GM19240 (cell line): ENCODE measurements at regions not wholly inside any gene's neighbourhood (a gene's known extent, or its start where the extent isn't known, plus 50 kb on each side); places are given as distances from the start of the nearest gene placed in this dataset.

Source experiments
- DNase-seq: peaks from one replicate; pipeline ENCODE4 v3.0.0; 2011; ENCODE audit warnings: low spot score; ENCODE audit not compliant: insufficient read length

GRCh38 chr17:14664511-14664910 lies 363.6 kb downstream of the HS3ST3B1 start:
- no peak for DNase-seq

DNA sequence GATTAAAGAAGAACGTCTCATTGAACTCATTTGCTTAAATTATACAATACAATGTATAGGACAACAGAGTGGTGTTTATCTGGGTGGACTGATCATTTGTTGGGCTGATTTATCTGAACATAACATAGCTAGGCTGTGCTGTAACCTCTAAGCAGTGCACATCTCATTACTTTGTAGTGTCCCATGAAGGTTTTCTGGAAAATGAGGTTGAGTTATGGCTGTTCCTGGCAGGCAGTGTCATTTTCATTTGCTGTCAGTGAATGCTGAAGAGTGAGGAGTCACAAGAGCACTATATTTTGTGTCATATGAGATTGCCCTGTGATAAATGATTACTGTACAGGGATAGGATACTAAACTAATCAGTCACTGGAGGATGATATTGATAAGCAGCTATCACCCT lies 340.2 kb downstream of the HS3ST3B1 start:
- DNase-seq = no peak

GRCh38 chr17:14637260-14637659 lies 336.4 kb downstream of the HS3ST3B1 start:
- no peak for DNase-seq

GRCh38 chr17:14630621-14631020 lies 329.7 kb downstream of the HS3ST3B1 start:
- DNase-seq = no peak

- DNase-seq = no peak
Observed at GRCh38 chr17:14630046-14630445, 329.2 kb downstream of the HS3ST3B1 start.

DNA sequence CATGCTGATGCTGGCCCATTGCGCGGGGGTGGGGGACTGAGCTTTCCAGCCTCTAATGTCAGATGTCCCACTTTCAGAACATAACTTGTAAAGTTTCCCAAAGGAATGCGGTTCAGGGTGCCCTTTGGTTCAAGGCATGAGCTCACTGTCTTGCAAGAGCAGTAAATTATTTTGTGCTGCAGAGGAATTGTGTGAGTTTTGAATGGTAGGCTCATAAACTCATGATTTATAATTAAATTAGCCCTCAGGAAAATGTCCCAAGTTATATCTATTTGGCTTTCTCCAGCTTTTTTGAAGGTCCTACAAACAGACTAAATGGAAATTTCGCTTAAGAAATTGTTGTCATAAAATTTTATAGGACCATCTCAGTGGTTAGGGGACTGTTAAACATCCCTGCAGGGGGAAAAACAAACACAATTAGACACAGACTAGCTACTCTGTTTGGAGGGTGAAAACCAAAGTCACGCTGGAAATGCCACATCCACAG lies 321.8 kb downstream of the HS3ST3B1 start:
- no peak for DNase-seq

DNA sequence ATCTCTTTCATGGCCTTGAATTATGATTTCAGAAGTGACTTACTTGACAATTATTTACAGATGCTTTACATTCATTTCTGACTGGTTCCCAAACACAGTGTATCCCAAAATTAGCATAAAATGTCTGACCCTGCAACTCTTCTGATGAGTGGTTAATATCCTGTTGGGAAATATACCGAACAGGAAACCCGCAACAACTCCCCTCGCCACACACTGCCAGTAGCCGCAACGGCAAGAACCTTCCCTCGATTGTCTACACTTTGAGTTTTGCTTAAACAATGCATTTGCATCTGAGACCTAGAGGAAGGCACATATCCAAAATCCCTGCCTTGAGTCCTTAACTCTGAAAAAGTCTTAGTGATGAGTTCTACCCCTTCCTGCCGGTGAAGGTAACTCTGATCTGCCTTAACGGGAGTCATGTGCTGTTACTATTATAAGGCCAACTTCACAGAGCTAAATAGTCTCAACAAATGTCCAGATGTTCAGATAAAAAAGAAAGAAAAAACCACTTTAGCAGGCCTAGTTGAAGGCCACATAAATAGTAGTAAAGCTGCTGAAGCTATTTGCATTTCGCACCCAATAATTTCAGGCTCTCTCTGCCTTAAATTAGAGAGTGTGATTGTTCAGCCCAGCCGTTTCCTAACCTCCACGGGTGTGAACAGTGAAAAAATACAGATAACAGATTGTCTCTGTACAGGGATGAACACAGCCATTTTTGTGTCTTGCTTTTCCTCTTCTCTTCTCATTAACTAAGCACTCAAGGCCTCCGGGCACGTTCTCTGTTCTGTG lies 321.1 kb downstream of the HS3ST3B1 start:
- DNase-seq = no peak

DNA sequence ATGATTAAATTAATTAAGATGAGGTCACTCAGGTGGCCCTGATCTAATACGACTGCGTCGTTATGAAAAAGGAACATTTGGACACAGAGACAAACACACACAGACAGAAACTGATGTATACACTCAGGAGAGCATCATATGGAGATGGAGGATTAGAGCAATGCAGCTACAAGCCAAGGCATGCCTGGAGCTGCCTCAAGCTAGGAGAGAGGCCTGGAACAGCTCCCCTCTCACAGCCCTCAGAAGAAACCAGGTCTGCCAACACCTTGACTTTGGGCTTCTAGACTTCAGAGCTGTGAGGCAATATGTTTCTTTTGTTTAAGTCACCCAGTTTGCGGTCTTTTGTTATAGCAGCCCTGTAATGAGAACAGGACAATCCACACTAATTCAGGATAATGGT lies 318.9 kb downstream of the HS3ST3B1 start:
- DNase-seq = no peak

GRCh38 chr17:14616528-14616927 lies 315.6 kb downstream of the HS3ST3B1 start:
- DNase-seq = no peak

- no peak for DNase-seq
Observed at GRCh38 chr17:14605267-14605599, 304.4 kb downstream of the HS3ST3B1 start.

GRCh38 chr17:14604591-14605266 lies 303.8 kb downstream of the HS3ST3B1 start:
- DNase-seq = no peak

- no peak for DNase-seq
Observed at GRCh38 chr17:14596224-14596623, 295.3 kb downstream of the HS3ST3B1 start.

DNA sequence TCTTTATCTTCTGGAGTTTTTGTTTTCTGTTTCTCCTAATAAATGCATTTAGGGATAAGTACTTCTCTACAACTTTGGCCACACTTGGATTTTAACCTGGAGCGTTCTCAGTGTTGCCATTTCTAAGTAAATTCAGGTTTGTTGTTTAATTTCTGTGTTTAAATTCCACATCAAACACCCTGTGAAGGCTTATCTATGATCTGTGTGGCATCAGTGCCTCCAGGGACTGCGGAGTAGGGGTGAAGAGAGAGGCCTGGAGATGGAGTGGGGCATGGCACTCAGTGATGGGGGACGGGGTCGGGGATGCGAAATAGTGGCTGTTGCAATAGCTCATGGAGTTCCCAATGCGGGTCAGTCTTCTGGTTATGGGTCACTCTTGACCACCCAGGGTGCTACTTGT lies 294.8 kb downstream of the HS3ST3B1 start:
- DNase-seq = no peak

- no peak for DNase-seq
Observed at GRCh38 chr17:14594690-14595089, 293.8 kb downstream of the HS3ST3B1 start.

DNA sequence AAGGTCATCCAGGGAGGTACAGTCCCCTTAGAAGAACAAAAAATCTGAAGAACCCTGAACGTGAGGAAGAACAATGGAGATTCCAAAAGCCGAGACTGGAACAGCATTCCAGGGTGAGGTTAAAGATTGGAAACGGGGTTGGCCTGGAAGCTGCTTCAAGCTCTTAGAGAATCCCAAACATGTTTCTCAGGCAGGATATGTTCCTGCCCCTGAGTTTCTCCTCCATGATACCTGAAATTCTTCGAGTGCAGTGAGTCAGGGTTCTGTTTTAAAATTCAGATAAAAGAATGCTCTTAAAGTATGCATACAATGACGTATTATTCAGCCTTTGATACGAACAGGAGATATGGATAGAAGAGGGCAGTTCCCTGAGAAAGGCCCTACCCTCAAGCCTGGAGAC lies 293.1 kb downstream of the HS3ST3B1 start:
- no peak for DNase-seq

GRCh38 chr17:14590459-14591250 lies 289.8 kb downstream of the HS3ST3B1 start:
- no peak for DNase-seq

DNA sequence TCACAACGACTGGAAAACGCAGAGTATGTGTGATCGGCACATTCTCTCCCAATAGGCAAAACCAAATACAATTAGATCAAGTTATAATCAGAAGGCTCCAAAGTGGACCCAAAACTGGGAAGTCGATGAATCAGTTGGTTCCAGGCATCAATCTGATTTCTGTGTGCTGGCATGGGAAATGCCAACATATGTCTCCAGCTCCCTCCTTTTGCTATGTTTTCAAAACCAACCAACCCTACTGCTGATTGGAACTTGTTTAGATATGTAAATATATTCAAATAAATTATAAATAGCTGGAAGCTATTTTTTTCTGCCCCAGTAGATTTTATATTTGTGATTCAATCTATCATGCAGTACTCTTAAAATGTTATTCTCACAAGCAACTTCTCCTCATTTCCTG lies 284.2 kb downstream of the HS3ST3B1 start:
- DNase-seq = no peak

DNA sequence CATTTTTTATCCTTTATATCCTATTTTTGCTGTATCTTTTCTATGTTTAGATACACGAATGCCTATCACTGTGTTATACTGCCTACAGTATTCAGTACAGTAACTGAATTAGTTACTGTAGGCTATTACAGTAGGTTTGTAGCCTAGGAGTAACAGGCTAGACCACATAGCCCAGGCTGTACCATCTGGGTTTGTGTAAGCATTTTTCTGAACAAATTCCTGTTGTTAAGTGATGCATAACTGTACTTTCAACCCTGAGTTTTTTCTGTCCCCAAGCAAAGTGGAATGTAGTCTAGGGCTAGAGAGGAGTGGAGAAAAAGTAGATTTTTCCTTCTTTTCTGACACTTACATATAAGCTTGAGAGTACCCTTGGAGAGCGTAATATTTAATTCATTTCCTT lies 282.1 kb downstream of the HS3ST3B1 start:
- no peak for DNase-seq

DNA sequence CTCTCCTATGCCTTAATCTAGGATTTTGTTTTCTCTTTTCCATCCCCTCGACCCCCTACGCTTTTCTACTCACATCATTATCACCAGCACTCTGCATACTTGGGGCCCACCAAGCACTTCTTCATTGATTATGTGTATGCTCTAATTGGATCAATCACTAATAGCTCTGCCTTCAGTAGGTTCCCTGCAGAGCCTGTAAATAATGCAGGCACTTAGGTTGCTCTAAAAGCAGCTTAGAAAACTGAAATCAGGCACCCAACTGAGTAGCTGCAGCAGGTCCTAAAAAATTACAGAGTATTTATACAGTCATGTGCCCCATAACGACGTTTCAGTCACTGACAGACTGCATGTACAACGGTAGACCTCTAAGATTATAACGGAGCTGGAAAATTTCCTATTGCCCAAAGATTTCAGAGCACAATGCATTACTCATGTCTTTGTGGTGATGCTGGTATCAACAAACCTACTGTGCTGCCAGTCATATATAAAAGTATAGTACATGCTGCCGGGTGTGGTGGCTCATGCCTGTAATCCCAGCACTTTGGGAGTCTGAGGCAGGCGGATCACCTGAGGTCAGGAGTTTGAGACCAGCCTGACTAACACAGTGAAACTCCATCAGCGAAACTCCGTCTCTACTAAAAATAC lies 280.4 kb downstream of the HS3ST3B1 start:
- no peak for DNase-seq

DNA sequence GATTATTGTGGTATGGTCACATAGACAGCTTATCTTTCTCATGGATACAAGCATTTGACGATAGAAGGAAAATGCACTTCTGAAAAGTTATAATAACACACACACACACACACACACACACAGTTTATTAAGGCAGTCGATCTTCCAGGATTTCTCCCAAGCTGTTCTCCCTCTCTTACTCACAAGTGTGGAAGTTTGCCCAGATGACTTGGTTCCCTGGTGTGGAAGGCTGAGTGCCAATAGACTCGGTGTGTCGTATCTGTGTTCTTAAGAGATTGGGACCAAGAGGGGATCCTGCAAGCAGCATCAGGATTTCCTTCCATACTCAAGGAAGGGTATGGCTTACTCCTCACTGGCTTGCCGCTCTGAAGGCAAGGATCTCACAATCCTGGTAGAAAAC lies 279.6 kb downstream of the HS3ST3B1 start:
- no peak for DNase-seq

- DNase-seq = no peak
Observed at GRCh38 chr17:14579716-14580115, 278.8 kb downstream of the HS3ST3B1 start.

DNA sequence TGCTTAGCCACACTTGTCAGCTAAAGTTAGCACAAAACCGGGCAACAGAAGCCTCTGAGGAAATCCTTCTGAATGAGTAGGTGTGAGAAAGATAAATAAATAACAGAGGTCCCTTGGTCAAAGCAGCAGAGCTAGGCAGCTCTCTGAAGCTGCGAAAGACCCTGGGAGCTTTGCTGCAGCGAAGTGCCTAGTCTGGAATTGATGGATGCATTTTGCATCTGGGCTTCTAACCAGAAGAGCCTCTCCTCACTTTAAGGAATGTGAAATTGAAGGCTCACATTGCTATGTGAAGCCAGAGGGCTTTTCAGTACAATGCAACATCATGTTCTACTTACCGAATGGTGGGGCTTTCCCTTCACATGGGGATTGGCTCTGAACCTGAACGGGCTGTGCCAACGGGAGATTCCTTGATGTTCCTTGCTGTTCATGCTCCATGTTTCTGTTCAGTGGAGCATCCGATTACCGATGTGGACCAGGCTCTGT lies 274.6 kb downstream of the HS3ST3B1 start:
- no peak for DNase-seq
